Gastroesophageal sphincter (tissue), 2 donors: ENCODE measurements at regions not wholly inside any gene's neighbourhood (a gene's known extent, or its start where the extent isn't known, plus 50 kb on each side); places are given as distances from the start of the nearest gene placed in this dataset.

Experiments
- EP300 ChIP-seq: sonication (generic); formaldehyde crosslinking; IDR thresholded peaks from one replicate; pipeline ENCODE4 v1.6.1; 2017; ENCODE audit warnings: antibody characterized with exemption, mild to moderate bottlenecking
- POLR2A ChIP-seq, 2 donors: fragments of 450-650 bp; IDR thresholded peaks; one replicate each; pipeline ENCODE4 v1.6.1; 2017; ENCODE audit warnings: antibody characterized with exemption in 2 of 2, mild to moderate bottlenecking in 2 of 2, moderate library complexity in 1 of 2

DNA sequence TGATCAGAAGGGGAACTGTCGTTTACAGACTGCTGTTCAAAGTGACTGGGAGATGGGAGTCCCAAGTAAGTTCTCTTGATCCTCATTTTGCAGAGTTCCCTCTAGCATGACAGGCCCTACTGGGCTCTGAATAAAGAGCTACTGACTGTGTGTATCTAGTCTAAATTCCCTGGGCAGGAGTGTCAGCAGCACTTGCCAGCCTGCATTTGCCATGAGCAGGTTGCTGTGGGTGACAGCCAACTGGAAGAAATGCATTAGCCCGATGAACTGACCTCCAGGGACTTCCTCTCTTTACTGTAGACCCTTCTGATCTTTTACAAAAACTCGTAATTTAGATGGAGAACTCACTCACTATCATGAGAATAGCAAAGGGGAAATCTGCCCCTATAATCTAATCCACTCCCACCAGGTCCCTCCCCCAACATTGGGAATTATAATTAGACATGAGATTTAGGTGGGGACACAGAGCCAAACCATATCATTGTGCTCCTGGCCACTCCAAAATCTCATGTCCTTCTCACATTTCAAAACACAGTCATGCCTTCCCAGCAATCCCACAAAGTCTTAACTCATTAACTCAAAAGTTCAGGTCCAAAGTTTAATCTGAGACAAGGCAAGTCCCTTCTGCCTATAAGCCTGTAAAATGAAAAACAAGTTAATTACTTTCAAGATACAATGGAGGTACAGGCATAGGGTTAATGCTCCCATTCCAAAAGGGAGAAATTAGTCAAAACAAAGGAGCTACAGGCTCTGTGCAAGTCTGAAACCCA, 78.9 kb upstream of the CXCL14 start:
- TF ChIP-seq POLR2A (IDR thresholded peaks at IDR 0.05) = no peak
- no peak for TF ChIP-seq EP300
